AG09319 (cell line): ENCODE measurements at regions not wholly inside any gene's neighbourhood (a gene's known extent, or its start where the extent isn't known, plus 50 kb on each side); places are given as distances from the start of the nearest gene placed in this dataset.

Source experiments
- DNase-seq: peaks from one replicate; pipeline ENCODE4 v3.0.0-alpha.2; 2010; ENCODE audit warnings: low read depth; ENCODE audit errors: extremely low read depth
- TF ChIP-seq, protein P1 (sequence below): IDR thresholded peaks from 2 replicates; pipeline ENCODE4 v1.5.1; 2011; ENCODE audit warnings: low read depth, mild to moderate bottlenecking, inconsistent platforms, low read length, moderate library complexity

DNA sequence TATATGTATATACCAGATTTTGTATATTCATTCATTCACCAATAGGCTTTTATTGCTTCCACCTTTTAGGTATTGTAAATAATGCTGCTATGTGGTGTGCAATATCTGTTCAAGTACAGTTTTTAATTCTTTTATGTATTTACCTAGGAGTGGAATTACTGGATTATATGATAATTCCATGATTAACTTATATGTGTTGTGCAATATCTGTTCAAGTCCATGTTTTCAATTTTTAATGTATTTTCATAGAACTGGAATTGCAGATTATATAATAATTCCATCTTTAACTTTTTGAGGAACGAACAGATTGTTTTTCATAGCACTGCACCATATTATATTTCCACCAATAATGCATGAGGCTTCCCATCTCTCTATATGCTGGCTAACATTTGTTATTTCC lies 50.6 kb upstream of the L3MBTL4 start:
- TF ChIP-seq, protein P1, sequence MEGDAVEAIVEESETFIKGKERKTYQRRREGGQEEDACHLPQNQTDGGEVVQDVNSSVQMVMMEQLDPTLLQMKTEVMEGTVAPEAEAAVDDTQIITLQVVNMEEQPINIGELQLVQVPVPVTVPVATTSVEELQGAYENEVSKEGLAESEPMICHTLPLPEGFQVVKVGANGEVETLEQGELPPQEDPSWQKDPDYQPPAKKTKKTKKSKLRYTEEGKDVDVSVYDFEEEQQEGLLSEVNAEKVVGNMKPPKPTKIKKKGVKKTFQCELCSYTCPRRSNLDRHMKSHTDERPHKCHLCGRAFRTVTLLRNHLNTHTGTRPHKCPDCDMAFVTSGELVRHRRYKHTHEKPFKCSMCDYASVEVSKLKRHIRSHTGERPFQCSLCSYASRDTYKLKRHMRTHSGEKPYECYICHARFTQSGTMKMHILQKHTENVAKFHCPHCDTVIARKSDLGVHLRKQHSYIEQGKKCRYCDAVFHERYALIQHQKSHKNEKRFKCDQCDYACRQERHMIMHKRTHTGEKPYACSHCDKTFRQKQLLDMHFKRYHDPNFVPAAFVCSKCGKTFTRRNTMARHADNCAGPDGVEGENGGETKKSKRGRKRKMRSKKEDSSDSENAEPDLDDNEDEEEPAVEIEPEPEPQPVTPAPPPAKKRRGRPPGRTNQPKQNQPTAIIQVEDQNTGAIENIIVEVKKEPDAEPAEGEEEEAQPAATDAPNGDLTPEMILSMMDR: no peak
- no peak for DNase-seq

DNA sequence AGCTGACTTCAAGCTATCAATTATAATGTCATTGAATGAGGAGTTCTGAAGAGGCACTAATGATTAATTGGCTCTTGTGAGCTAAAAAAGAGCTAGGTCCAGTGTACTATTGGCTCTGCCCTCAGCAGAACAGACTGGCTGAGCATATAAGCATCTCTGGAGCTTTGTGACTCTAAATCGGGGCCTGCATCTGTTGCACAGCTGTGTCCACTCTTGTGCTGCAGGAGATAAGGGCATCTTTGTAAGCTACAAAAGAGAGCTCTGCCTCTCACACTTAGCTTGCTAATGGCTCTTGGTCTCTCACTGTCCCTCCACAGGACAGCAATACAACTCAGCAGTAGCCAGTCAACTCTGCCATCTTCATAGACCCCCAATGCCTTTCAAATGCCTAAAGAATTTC lies 61.5 kb upstream of the L3MBTL4 start:
- TF ChIP-seq, protein P1: no peak
- DNase-seq: no peak

DNA sequence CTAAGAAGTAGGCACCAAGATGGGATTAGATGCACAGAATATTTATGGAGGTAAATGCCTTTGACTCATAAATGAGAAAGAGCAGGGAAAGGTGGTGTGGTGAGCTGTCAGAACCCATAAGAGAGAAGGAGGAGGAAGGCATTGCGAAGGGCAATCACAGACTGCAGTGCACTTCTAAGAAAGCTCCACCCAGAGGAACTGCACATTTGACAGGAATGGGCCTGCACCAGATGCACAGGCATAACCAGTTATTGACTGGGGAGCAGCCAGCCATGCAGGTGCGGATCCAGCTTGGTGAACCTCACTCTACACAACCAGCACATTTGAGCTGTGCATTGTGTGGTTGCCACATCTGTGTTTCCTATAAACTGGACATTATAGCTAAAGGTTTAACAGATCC lies 62.2 kb upstream of the L3MBTL4 start:
- TF ChIP-seq, protein P1: no peak

DNA sequence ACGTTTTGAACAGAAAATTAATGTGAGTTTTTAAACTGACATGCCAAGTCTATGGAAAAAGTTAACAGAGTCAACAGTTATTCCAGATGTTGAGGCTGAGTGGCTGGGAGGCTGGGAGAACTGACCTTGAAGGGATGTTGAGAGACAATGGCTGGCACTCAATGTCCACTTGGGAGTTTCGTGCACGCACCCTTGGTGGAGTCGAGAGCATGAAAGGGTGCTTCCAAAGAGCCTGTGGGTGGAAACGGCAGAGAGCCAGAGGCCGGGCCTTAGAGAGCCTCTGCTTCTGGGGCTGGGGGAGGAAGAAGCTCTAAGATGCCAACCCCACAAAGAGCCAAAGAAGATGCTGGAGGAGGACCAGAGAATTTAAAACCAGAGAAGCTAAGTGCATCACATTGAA lies 63.4 kb upstream of the L3MBTL4 start:
- no peak for DNase-seq
- TF ChIP-seq, protein P1: no peak

More for the DNA sequence above, 62.2 kb upstream of the L3MBTL4 start:
- no peak for DNase-seq

DNA sequence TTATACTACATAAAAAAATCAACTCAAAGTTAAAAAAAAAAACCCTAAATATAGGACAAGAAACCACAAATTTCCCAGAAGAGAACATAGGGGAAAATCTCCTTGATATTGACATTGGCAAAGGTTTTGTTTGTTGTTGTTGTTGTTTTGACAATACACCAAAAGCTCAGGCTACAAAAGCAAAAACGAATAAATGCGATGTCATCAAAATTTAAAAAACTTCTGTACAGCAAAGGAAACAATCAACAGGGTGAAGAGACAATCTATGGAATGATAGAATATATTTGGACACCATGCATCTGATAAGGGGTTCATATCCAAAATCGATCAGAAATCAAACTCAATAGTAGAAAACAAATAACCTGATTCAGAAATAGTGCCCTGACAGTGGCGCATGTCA lies 65.0 kb upstream of the L3MBTL4 start:
- TF ChIP-seq, protein P1: no peak

DNA sequence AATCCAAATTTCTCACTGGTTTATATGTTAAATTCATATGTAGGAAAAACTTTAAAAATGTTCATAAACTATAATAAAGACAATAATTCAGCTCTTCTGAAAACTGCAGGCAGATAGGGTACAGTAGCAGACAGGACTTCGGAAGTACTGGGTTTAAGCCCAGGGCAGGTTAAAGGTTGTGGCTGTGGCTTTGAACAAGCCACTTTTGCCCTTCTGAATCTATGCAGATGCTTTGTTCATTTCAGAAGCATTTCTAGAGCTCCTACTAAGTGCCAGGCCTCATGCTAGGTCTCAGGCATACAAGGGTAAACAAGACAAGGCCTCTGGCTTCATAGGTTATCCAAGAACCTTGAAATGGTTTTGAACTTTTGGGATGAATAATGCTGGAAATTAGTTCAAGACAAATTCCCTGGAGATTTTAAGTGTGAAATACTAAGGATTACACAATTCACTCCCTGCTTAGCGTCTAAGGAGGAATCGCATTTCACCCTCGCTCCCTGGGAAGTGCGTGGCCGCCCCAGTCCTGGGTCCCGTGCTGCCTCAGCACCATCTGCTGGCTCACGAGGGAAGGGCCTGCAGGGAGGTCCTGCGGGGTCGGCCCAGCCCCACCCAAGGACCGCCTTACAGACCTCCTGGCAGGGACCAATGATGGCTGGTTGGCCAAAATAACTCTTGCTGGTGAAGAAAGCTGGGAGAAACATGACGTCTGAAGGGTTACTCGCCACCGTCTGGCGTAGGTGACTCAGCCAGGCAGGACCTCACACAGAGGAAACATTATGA lies 67.7 kb upstream of the L3MBTL4 start:
- TF ChIP-seq, protein P1: peak; percentile 68
- peak; percentile 40 for DNase-seq

More for the DNA sequence above, 65.0 kb upstream of the L3MBTL4 start:
- no peak for DNase-seq

DNA sequence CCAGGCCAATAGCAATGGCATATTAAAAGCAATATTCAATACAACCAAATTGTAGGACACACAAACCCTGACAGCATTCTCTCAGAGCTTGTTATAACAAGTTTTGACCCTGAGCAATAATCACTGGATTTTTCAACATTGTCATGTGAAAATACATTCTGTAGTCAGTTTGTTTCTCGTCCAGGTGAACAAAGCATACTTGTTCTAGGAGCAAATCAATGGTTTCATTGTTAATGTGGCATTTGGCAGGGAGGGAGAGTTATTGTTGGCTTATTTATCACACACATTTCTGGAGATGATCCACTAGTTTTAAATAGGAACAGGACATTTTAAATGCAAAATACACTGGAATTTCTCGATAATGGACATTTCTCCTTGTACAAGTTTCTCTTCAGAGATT lies 69.9 kb upstream of the L3MBTL4 start:
- DNase-seq: no peak
- TF ChIP-seq, protein P1: no peak
